ENCODE measurements at regions not wholly inside any gene's neighbourhood (a gene's known extent, or its start where the extent isn't known, plus 50 kb on each side); places are given as distances from the start of the nearest gene placed in this dataset.
"Not testable (repeated sequence)": the region's sequence is repeated elsewhere in the genome, so short reads cannot be mapped to it uniquely, and the experiment has no call there.

- no peak overlapping the region for H2AK9ac ChIP-seq (replicated peaks; ENCODE audit: low read depth, low read length, poor library complexity)
- no peak overlapping the region for H2AFZ ChIP-seq (replicated peaks; ENCODE audit: low read length, poor library complexity)
- no peaks in the 10 kb centered on the region for H3K79me1 ChIP-seq (ENCODE audit: low read depth in 1 of 2, low read length in 2 of 2)
- peak; percentile 44 for ATAC-seq (ENCODE audit: low read depth)
- no peak overlapping the region for H3K14ac ChIP-seq (replicated peaks; ENCODE audit: low read depth, low read length)
- H3K4me2 ChIP-seq (ENCODE audit: low read depth, low read length) = peak overlapping the region; percentile 57; the same call in 1 of the 2 replicates
- dilution Hi-C loops (cut with HindIII; ENCODE audit: low sequenced_read_pairs, unreplicated experiment) (no loop called here), in situ Hi-C loops (cut with MboI; ENCODE audit: low sequenced_read_pairs) (no loop called here), intact Hi-C loops (cut with micrococcal nuclease) (no loop called here)
- no peak overlapping the region for H3K4ac ChIP-seq (ENCODE audit: low read depth, low read length)
- no peaks in the 10 kb centered on the region for H3K27me3 ChIP-seq (ENCODE audit: control insufficient read depth, insufficient read depth, low read length)
- ChIA-PET CTCF (no interaction called here), POLR2A (ENCODE audit: unreplicated experiment) (no interaction called here)
- H3K9me1 ChIP-seq (ENCODE audit: insufficient read depth, low read length) = no peaks in the 10 kb centered on the region
- H3K4me3 ChIP-seq (ENCODE audit: insufficient read depth, low read depth, low read length) = no peak overlapping the region
- TF ChIP-seq USF2 (IDR thresholded peaks at IDR 0.05; ENCODE audit: low read depth, low read length) (no peak), CEBPB (IDR thresholded peaks at IDR 0.05; ENCODE audit: low read depth, low read length) (no peak), CTCF (conservative IDR thresholded peaks at IDR 0.05; ENCODE audit: low read depth, low read length) (no peak)
- no peak overlapping the region for H2BK15ac ChIP-seq (ENCODE audit: low read depth, low read length)
- WGBS, 2 experiments (ENCODE audit: extremely low coverage in 2 of 2, insufficient read length in 1 of 2) = no CpG with 5 or more reads among the region's 3 CpGs
- peak; percentile 49 for DNase-seq
- H4K5ac ChIP-seq (ENCODE audit: low read depth, low read length) = no peak overlapping the region
- no peak overlapping the region for H2BK20ac ChIP-seq (ENCODE audit: low read depth, low read length)
- 0 out of 2 replicates have a peak overlapping the region, but pooled peaks have one; percentile 21 for H3K18ac ChIP-seq (ENCODE audit: low read depth, low read length)
- H2BK120ac ChIP-seq (ENCODE audit: low read depth, low read length) = no peak overlapping the region
- H3K9ac ChIP-seq (ENCODE audit: low read depth, low read length) = no peak overlapping the region
- H3K56ac ChIP-seq (ENCODE audit: extremely low read depth, insufficient read depth, low read length) = no peak overlapping the region
- no peaks in the 10 kb centered on the region for H3K36me3 ChIP-seq (ENCODE audit: control insufficient read depth, insufficient read depth, low read length)
- H3K23ac ChIP-seq (ENCODE audit: low read depth, low read length) = no peak overlapping the region
- no peaks in the 10 kb centered on the region for H3K9me3 ChIP-seq (ENCODE audit: control insufficient read depth, insufficient read depth, low read length)
- H4K8ac ChIP-seq (ENCODE audit: low read depth in 2 of 2, low read length in 2 of 2) = no peak overlapping the region; a peak in 1 of 4 replicates
- BruUV-seq (replicated peaks) = no TSS peak
- H2AK5ac ChIP-seq (ENCODE audit: low read depth, low read length) = no peak overlapping the region
- H4K91ac ChIP-seq (ENCODE audit: insufficient read depth, low read depth, low read length) = no peak overlapping the region
- no peak overlapping the region for H3K27ac ChIP-seq (ENCODE audit: insufficient read depth, low read length)
- H3K4me1 ChIP-seq (ENCODE audit: control insufficient read depth, insufficient read depth, low read length) = no peaks in the 10 kb centered on the region
- H4K20me1 ChIP-seq (ENCODE audit: insufficient read depth, low read length) = no peaks in the 10 kb centered on the region
- peak overlapping the region; percentile 46 for H2BK5ac ChIP-seq (ENCODE audit: low read depth, low read length, poor library complexity, severe bottlenecking)
Measured at GRCh38 chr14:86321151-86321550, 791.2 kb downstream of the FLRT2 start.

GRCh38 chr14:86312154-86312665, 782.3 kb downstream of the FLRT2 start:
- H3K36me3 ChIP-seq (ENCODE audit: control insufficient read depth, insufficient read depth, low read length); H2AK9ac ChIP-seq (replicated peaks; ENCODE audit: low read depth, low read length, poor library complexity); H2AFZ ChIP-seq (replicated peaks; ENCODE audit: low read length, poor library complexity); H3K79me1 ChIP-seq (ENCODE audit: low read depth in 1 of 2, low read length in 2 of 2); dilution Hi-C loops (cut with HindIII; ENCODE audit: low sequenced_read_pairs, unreplicated experiment); H3K27me3 ChIP-seq (ENCODE audit: control insufficient read depth, insufficient read depth, low read length); H2BK20ac ChIP-seq (ENCODE audit: low read depth, low read length); H3K9me3 ChIP-seq (ENCODE audit: control insufficient read depth, insufficient read depth, low read length); H3K27ac ChIP-seq (ENCODE audit: insufficient read depth, low read length); H3K56ac ChIP-seq (ENCODE audit: extremely low read depth, insufficient read depth, low read length); H3K23ac ChIP-seq (ENCODE audit: low read depth, low read length); H2BK120ac ChIP-seq (ENCODE audit: low read depth, low read length); H3K4me2 ChIP-seq (ENCODE audit: low read depth, low read length); H4K20me1 ChIP-seq (ENCODE audit: insufficient read depth, low read length); H3K4ac ChIP-seq (ENCODE audit: low read depth, low read length); H3K9ac ChIP-seq (ENCODE audit: low read depth, low read length); CTCF ChIA-PET; intact Hi-C loops (cut with micrococcal nuclease); H3K4me3 ChIP-seq (ENCODE audit: insufficient read depth, low read depth, low read length); H2AK5ac ChIP-seq (ENCODE audit: low read depth, low read length); H3K14ac ChIP-seq (replicated peaks; ENCODE audit: low read depth, low read length); H4K8ac ChIP-seq (ENCODE audit: low read depth in 2 of 2, low read length in 2 of 2); in situ Hi-C loops (cut with MboI; ENCODE audit: low sequenced_read_pairs); DNase-seq; ATAC-seq (ENCODE audit: low read depth); H4K5ac ChIP-seq (ENCODE audit: low read depth, low read length); H2BK15ac ChIP-seq (ENCODE audit: low read depth, low read length); POLR2A ChIA-PET (ENCODE audit: unreplicated experiment); H3K9me1 ChIP-seq (ENCODE audit: insufficient read depth, low read length); H4K91ac ChIP-seq (ENCODE audit: insufficient read depth, low read depth, low read length); H3K4me1 ChIP-seq (ENCODE audit: control insufficient read depth, insufficient read depth, low read length); H3K18ac ChIP-seq (ENCODE audit: low read depth, low read length); BruUV-seq (replicated peaks); H2BK5ac ChIP-seq (ENCODE audit: low read depth, low read length, poor library complexity, severe bottlenecking): not testable (repeated sequence)
- 88% methylated on average over 10 of the region's 19 CpGs; no CpG with 5 or more reads in 1 of the 2 experiments for WGBS, 2 experiments (ENCODE audit: extremely low coverage in 2 of 2, insufficient read length in 1 of 2)

Measured in IMR-90 (cell line).